ENCODE measurements at regions not wholly inside any gene's neighbourhood (a gene's known extent, or its start where the extent isn't known, plus 50 kb on each side); places are given as distances from the start of the nearest gene placed in this dataset.

GRCh38 chr17:15175356-15175755 lies 89.8 kb downstream of the PMP22 start:
- TF ChIP-seq, protein P1, sequence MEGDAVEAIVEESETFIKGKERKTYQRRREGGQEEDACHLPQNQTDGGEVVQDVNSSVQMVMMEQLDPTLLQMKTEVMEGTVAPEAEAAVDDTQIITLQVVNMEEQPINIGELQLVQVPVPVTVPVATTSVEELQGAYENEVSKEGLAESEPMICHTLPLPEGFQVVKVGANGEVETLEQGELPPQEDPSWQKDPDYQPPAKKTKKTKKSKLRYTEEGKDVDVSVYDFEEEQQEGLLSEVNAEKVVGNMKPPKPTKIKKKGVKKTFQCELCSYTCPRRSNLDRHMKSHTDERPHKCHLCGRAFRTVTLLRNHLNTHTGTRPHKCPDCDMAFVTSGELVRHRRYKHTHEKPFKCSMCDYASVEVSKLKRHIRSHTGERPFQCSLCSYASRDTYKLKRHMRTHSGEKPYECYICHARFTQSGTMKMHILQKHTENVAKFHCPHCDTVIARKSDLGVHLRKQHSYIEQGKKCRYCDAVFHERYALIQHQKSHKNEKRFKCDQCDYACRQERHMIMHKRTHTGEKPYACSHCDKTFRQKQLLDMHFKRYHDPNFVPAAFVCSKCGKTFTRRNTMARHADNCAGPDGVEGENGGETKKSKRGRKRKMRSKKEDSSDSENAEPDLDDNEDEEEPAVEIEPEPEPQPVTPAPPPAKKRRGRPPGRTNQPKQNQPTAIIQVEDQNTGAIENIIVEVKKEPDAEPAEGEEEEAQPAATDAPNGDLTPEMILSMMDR (IDR thresholded peaks at IDR 0.05): no peak
- no peak for TF ChIP-seq POLR2A (IDR thresholded peaks at IDR 0.05)

Data from Peyer's patch (tissue), 4 donors.